Activated T-cell treated with anti-CD3 and anti-CD28 coated beads, Interleukin-2, amount 50 U/mL, for 24 hours (primary cell): ENCODE measurements at regions not wholly inside any gene's neighbourhood (a gene's known extent, or its start where the extent isn't known, plus 50 kb on each side); places are given as distances from the start of the nearest gene placed in this dataset.
"Not testable (repeated sequence)": the region's sequence is repeated elsewhere in the genome, so short reads cannot be mapped to it uniquely, and the experiment has no call there.

ENCODE experiments used
- DNase-seq: peaks from one replicate; pipeline ENCODE4 v3.0.0-alpha.2; 2020
- H3K27ac Mint-ChIP-seq: 2 replicates; pipeline ENCODE4 v1.8.0; 2020; ENCODE audit warnings: mild to moderate bottlenecking, mixed read lengths
- H3K27me3 Mint-ChIP-seq: 2 replicates; pipeline ENCODE4 v1.8.0; 2020; ENCODE audit warnings: mixed read lengths
- H3K36me3 Mint-ChIP-seq: 2 replicates; pipeline ENCODE4 v1.8.0; 2020; ENCODE audit warnings: low read depth, mixed read lengths
- H3K4me1 Mint-ChIP-seq: 2 replicates; pipeline ENCODE4 v1.8.0; 2020; ENCODE audit warnings: low read depth, mixed read lengths
- H3K4me3 Mint-ChIP-seq: 2 replicates; pipeline ENCODE4 v1.8.0; 2020; ENCODE audit warnings: mild to moderate bottlenecking, moderate library complexity, mixed read lengths
- H3K9me3 Mint-ChIP-seq: 2 replicates; pipeline ENCODE4 v1.8.0; 2020; ENCODE audit warnings: mixed read lengths

DNA sequence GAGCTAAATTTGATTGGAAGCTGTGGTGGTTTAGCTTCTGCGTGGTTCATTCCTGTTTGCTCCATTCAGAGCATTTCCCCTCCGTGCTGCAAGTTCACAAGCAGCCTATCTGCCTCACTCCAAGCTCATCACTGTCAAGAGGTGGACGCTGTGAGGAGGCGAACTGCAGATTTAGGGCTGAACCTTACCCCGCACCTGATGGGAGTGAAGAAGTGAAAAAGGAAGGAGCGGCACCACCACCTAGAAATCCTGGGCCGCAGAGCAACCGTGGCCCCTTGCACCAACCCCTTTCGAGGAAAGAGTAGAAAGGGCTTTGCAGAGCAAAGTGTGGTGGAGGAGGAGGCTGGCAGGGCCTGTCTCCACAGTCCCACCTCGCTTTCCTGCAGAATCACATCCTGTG is 117.4 kb downstream of the IER5 start:
- Mint-ChIP-seq H3K27ac (no peak overlapping the region), H3K4me1 (no peaks in the 10 kb centered on the region), H3K9me3 (no peaks in the 10 kb centered on the region), H3K4me3 (no peak overlapping the region), H3K27me3 (no peaks in the 10 kb centered on the region), H3K36me3 (no peaks in the 10 kb centered on the region)
- DNase-seq, result no peak

DNA sequence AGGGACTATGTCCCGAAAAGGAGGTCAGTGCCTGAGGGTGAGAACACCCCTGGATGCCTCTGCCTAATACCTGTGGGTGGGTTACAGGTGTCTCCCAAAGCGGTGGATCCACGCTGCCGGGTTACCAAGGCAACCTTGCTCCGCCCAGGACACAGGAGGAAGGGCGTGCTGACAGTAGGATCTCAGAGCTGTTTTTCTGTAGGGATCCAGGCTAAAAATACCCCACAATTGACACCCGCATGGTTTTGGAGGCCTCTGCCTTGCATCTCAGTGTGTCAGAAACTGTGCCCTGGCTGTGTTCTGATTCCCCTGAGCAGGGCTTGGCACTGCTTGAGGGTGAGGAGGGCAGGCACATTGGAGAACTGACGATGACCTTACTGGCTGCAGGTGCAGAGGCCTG is 118.0 kb downstream of the IER5 start:
- no peak for DNase-seq
- no peak overlapping the region for H3K4me3 Mint-ChIP-seq
- H3K4me1 Mint-ChIP-seq, result no peaks in the 10 kb centered on the region
- H3K27ac Mint-ChIP-seq, result no peak overlapping the region
- H3K36me3 Mint-ChIP-seq, result no peaks in the 10 kb centered on the region
- no peaks in the 10 kb centered on the region for H3K9me3 Mint-ChIP-seq
- H3K27me3 Mint-ChIP-seq, result no peaks in the 10 kb centered on the region

DNA sequence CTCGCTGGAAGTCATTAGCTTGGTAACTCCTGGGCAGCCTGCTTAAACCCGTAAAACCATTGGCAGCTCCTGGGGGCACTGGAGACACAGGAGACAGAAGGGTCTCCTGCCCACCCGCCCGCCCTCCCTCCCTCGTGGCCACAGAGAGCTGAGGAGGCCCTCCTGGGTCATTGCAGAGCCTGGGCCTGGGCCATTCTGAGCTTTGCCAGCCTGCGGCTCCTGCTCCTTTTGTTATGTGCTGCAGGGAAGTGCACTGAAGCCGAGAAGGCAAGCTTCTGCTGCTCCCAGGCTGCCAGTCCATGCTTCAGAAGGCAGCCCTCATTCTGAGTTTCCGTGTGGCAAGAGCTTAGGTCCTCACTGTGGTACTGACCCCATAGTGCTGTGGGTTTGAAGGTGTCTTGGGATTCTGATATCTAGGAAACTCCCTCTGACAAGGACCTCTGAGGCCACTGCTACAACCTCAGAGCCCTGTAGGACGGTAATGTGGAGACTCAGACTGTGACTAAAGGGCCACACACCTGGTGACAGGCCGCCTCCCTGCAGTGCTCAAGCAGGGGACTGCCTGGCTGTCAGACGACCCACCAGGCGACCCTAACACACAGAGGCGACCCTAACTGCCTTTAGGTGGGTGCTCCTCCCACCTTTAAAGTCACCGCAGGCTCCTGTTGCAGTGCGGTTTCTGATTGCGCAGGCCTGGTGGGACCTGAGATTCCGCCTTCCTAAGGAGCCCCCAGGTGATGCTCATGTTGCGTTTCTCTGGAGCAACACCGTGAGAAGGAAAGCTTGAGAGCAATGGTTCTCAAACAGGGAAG is 118.7 kb downstream of the IER5 start:
- H3K4me1 Mint-ChIP-seq, result no peaks in the 10 kb centered on the region
- no peaks in the 10 kb centered on the region for H3K27me3 Mint-ChIP-seq
- no peaks in the 10 kb centered on the region for H3K36me3 Mint-ChIP-seq
- no peak overlapping the region for H3K4me3 Mint-ChIP-seq
- H3K27ac Mint-ChIP-seq, result no peak overlapping the region
- no peaks in the 10 kb centered on the region for H3K9me3 Mint-ChIP-seq
- DNase-seq, result no peak

DNA sequence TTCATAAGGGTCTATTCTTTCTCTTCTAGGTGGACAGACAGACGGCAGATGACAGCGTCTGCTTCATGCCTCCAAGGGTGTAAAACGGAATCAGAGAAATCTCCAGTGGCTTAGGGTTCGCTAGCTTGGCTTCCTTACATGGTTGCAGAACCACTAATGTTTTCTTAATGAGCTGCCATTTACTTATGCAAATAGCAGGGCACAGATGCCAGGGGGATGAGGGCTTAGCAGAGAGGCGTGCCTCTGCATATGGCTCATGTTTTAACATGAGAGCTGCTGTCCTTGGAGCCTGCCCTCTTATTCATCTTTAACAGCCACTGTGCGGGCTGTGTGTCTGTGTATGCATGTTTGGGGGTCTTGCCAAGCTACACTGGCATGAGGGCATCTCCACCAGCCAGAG is 119.6 kb downstream of the IER5 start:
- no peak for DNase-seq
- no peaks in the 10 kb centered on the region for H3K27me3 Mint-ChIP-seq

DNA sequence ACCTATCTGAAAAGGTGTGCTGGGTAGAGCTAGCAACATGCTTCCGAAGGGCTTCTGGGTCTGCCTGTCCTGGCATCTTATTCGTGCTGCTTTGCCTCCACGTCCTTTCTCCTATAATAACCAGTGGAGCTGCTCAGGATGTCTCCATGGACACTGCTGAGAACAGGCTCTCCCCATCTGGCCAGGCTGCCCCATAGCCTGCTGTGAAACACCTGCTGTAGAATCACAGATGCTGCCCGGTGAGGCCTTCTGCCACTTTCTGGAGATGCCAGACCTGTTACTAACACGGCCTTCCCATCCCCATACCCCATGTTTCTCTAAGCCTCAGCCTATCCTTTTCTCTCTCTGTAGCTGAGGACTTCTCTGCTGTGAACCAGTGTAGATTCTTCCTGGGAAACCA is 120.5 kb downstream of the IER5 start:
- no peak overlapping the region for H3K27ac Mint-ChIP-seq

More for the DNA sequence above, 119.6 kb downstream of the IER5 start:
- Mint-ChIP-seq H3K9me3 (no peaks in the 10 kb centered on the region), H3K27ac (no peak overlapping the region), H3K4me3 (no peak overlapping the region), H3K36me3 (no peaks in the 10 kb centered on the region), H3K4me1 (no peaks in the 10 kb centered on the region)

DNA sequence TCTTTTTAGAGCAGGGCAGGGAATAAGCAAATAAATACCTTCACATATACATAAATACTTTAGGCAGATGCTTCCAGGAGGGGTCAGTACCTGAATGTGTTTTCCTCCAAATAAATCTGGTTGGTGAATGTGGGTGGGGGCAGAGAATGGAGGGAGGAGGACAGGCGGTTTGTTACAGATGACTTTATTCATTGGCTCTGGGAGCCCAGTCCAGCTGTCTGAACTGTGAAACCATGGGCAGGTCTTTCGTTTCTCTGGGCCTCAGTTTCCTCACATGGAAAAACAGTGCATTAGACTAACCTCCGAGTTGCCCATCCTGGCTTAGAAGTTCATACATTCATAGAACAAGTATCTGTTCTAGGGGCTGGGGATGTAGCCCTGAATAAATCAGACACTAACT is 124.6 kb downstream of the IER5 start:
- Mint-ChIP-seq H3K9me3 (no peaks in the 10 kb centered on the region), H3K4me1 (no peaks in the 10 kb centered on the region), H3K27me3 (no peaks in the 10 kb centered on the region), H3K36me3 (no peaks in the 10 kb centered on the region), H3K4me3 (no peak overlapping the region), H3K27ac (no peak overlapping the region)
- no peak for DNase-seq

More for the DNA sequence above, 120.5 kb downstream of the IER5 start:
- Mint-ChIP-seq H3K4me3 (no peak overlapping the region), H3K9me3 (no peaks in the 10 kb centered on the region), H3K36me3 (no peaks in the 10 kb centered on the region), H3K27me3 (no peaks in the 10 kb centered on the region), H3K4me1 (no peaks in the 10 kb centered on the region)
- no peak for DNase-seq

DNA sequence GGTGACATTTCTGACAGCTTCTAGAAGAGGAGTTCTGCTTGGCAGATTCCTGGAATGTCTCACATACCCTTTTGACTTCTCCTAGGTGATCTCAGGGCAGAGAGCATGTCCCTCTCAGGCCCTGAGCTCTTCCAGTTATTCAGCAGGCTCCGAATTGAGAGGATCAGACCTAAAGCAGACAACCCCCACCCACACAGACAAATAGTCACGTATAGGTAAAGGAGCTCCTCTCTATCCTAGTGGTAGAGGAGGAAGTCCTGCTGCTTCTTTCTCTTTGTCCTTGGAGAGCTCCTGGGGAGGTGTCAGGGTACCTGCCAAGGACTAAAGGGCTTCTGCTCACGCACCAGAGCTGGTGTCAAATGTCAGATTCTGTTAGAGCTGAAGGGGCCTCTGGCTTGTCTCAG is 128.1 kb downstream of the IER5 start:
- Mint-ChIP-seq H3K27ac (no peak overlapping the region), H3K4me1 (no peaks in the 10 kb centered on the region), H3K36me3 (no peaks in the 10 kb centered on the region), H3K27me3 (peaks cover 3% of the 10 kb centered on the region), H3K4me3 (no peak overlapping the region), H3K9me3 (no peaks in the 10 kb centered on the region)
- DNase-seq, result no peak

DNA sequence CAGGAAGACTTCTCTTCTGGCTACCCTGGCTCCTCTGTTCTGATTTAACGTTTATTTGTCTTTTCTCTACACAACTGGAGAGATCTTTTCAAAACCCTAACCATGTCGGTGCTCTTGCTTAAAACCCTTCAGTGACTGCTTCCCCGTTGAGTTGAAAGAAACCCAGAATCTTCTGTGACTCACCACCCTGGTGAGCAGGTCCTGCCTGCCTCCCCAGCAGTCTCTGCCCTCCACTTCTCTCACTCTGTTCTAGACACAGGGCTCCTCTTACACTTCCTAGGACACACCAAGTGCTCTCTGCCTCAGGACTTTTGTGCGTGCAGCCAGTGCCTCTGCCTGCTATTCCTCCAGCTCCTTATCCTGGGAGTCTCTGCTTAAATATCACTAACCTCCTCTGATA is 131.4 kb downstream of the IER5 start:
- H3K27me3 Mint-ChIP-seq, result peaks cover 3% of the 10 kb centered on the region
- no peaks in the 10 kb centered on the region for H3K9me3 Mint-ChIP-seq
- no peak for DNase-seq
- H3K4me3 Mint-ChIP-seq, result no peak overlapping the region
- H3K4me1 Mint-ChIP-seq, result no peaks in the 10 kb centered on the region
- H3K27ac Mint-ChIP-seq, result no peak overlapping the region
- no peaks in the 10 kb centered on the region for H3K36me3 Mint-ChIP-seq

DNA sequence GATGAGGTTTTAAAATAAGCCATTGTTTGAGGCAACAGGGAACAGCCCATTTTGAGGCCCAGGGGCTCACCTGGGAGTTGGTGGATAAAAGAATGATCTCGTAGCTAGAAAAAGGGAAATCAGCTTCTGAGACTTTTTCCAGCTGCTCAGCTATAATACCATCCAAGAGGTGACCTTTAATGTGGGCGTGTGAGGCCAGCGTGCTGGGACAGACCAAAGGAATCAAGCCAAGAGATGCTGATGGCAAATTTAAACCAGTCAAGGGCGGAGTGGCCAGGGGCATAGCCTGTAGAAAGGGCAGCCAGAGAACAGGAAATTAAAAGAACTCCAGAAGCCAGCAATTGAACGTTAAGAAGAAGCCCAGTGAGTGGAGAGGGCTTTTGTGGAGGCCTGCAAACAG is 132.6 kb downstream of the IER5 start:
- peaks cover 3% of the 10 kb centered on the region for H3K27me3 Mint-ChIP-seq
- no peaks in the 10 kb centered on the region for H3K36me3 Mint-ChIP-seq
- no peak overlapping the region for H3K27ac Mint-ChIP-seq
- H3K9me3 Mint-ChIP-seq, result no peaks in the 10 kb centered on the region
- no peak overlapping the region for H3K4me3 Mint-ChIP-seq
- DNase-seq, result no peak
- H3K4me1 Mint-ChIP-seq, result no peaks in the 10 kb centered on the region

DNA sequence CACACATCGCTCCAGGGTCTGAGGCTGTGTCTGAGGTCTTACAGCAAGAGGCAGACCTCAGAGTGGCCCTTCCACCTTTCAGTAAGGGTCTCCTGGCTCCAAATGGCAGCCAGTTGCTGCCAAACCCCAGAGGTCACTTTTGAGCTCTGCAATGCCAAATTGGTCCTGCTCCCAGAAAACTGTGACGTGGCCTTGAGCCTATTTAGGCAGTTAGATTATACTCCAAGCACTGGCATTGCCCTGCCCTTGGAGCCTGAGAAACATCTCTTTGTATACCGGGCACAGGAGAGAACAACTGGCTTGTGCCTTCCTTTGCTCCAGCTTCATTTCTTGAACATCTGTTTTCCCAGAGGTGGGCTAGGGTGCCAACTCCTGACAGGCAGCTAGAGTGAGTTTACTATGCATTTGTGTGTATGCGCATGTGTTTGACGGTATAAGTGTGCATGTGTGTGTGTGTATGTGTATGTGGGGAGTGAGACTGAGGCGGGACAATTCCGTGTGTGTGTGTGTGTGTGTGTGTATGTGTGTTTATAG is 134.5 kb downstream of the IER5 start:
- H3K9me3 Mint-ChIP-seq, result peaks cover 4% of the 10 kb centered on the region
- H3K36me3 Mint-ChIP-seq, result no peaks in the 10 kb centered on the region
- H3K4me1 Mint-ChIP-seq, result no peaks in the 10 kb centered on the region
- peaks cover 3% of the 10 kb centered on the region for H3K27me3 Mint-ChIP-seq
- no peak for DNase-seq
- no peak overlapping the region for H3K27ac Mint-ChIP-seq
- H3K4me3 Mint-ChIP-seq, result no peak overlapping the region

DNA sequence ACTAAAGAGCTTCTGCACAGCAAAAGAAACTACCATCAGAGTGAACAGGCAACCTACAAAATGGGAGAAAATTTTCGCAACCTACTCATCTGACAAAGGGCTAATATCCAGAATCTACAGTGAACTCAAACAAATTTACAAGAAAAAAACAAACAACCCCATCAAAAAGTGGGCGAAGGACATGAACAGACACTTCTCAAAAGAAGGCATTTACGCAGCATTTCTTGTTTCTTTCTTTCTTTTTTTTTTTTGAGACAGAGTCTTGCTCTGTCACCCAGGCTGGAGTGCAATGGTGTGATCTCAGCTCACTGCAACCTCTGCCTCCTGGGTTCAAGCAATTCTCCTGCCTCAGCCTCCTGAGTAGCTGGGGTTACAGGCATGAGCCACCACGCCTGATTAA is 138.2 kb downstream of the IER5 start:
- not testable (repeated sequence) for H3K9me3 Mint-ChIP-seq, H3K4me3 Mint-ChIP-seq, H3K27me3 Mint-ChIP-seq, H3K36me3 Mint-ChIP-seq, H3K4me1 Mint-ChIP-seq, H3K27ac Mint-ChIP-seq, DNase-seq

DNA sequence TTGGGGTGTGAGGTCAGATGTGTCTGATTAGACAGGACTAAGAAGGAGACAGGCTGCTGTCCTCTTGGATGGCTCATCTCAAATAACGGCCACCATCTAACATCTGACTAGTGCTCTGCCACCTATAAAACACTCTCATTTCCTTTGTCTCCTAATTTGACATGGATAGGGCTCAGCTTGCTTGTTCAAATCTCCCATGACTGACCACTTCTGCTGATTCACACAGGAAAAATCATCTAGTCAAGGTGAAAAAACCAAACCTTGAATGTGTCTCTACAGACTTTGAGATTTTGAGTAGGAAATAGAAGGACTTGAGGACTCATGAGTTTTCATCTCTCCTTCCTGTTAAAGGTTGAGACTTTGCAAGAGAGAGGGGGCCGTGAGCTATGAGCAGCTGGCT is 150.6 kb downstream of the IER5 start:
- DNase-seq, result no peak
- Mint-ChIP-seq H3K27me3 (no peaks in the 10 kb centered on the region), H3K27ac (no peak overlapping the region), H3K36me3 (no peaks in the 10 kb centered on the region), H3K9me3 (no peaks in the 10 kb centered on the region), H3K4me1 (no peaks in the 10 kb centered on the region), H3K4me3 (no peak overlapping the region)

DNA sequence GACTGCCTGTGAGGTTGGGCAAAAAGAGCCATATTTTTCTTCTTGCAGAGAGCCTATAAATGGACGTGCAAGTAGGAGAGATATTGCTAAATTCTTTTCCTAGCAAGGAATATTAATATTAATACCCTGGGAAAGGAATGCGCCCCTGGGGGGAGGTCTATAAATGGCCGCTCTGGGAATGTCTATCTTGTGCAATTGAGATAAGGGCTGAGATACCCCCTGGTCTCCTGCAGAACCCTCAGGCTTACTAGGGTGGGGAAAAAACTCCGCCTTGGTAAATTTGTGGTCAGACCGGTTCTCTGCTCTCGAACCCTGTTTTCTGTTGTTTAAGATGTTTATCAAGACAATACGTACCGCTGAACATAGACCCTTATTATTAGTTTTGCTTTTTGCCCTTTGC is 157.8 kb downstream of the IER5 start:
- DNase-seq, H3K27ac Mint-ChIP-seq, H3K36me3 Mint-ChIP-seq, H3K4me3 Mint-ChIP-seq, H3K27me3 Mint-ChIP-seq, H3K4me1 Mint-ChIP-seq: not testable (repeated sequence)
- peaks cover 16% of the 10 kb centered on the region for H3K9me3 Mint-ChIP-seq

DNA sequence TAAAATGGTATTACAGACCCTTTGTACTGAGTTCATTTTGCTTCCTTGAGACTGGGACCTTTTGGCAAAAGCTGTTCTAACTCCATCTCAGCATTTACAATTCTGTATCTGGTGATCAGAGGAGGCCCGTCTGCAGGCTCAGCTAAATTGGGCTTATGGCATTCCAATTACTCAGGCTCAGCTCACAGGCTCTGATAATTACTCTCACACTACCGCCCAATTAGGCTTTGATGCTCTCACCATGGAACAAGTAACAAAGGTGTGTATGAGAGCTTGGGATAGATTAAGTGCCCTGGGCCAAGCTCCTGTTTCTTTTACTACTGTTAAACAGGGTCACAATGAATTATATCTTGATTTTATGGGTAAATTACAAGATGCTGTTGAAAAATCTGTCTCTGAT is 159.9 kb downstream of the IER5 start:
- H3K36me3 Mint-ChIP-seq, H3K4me3 Mint-ChIP-seq, H3K27ac Mint-ChIP-seq, H3K27me3 Mint-ChIP-seq, H3K4me1 Mint-ChIP-seq, DNase-seq: not testable (repeated sequence)
- H3K9me3 Mint-ChIP-seq, result peaks cover 16% of the 10 kb centered on the region

DNA sequence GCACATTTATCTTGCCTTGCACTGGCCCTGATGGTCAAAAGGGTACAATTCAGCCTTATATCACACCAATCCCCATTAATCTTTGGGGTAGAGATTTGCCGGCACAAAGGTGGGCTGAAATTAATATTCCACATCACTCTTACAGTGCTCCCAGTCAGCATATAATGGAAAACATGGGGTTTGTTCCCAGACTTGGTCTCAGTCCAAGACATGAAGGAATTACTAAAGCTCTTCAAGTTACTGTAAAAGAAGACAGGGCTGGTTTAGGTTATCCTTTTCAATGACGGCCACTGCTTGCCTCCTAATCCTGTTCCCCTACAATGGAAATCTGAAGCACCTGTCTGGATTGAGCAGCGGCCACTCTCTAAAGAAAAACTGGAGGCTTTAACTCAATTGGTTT is 160.7 kb downstream of the IER5 start:
- H3K36me3 Mint-ChIP-seq, result no peaks in the 10 kb centered on the region
- no peaks in the 10 kb centered on the region for H3K4me1 Mint-ChIP-seq
- DNase-seq, result no peak
- H3K4me3 Mint-ChIP-seq, result no peak overlapping the region
- peaks cover 6% of the 10 kb centered on the region for H3K27me3 Mint-ChIP-seq
- H3K27ac Mint-ChIP-seq, result no peak overlapping the region
- peaks cover 16% of the 10 kb centered on the region for H3K9me3 Mint-ChIP-seq

DNA sequence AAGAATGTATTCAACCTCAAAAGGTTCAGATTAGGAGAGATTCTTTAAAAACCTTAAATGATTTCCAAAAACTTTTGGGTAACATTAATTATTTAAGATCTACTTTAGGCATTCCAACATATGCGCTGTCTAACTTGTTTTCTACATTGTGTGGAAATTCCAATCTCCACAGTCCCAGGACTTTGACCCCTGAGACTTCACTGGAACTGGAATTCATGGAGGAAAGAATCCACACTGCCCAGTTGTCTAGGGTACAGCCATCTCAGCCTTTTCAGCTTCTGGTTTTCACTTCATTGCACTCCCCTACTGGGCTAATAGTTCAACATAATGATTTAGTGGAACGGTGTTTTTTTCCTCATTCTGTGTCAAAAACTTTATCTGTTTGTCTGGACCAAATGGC is 161.5 kb downstream of the IER5 start:
- Mint-ChIP-seq H3K4me1 (no peaks in the 10 kb centered on the region), H3K9me3 (peaks cover 24% of the 10 kb centered on the region), H3K27me3 (peaks cover 6% of the 10 kb centered on the region), H3K36me3 (no peaks in the 10 kb centered on the region), H3K27ac (no peak overlapping the region), H3K4me3 (no peak overlapping the region)
- DNase-seq, result no peak
